Activated T-helper 17 cell treated with anti-CD3 and anti-CD28 coated beads, Interleukin-2, amount 50 U/mL, for 72 hours (primary cell): ENCODE measurements at regions not wholly inside any gene's neighbourhood (a gene's known extent, or its start where the extent isn't known, plus 50 kb on each side); places are given as distances from the start of the nearest gene placed in this dataset.
A peak's percentile ranks its signal among the peaks of the same experiment; 100 is the strongest.

Experiments
- ATAC-seq: fragments of 150-1000 bp; cut with Tn5 transposase; replicated peaks from 2 replicates; pipeline ENCODE4 v1.10.0; 2021; ENCODE audit warnings: mild to moderate bottlenecking, moderate library complexity
- H3K27ac Mint-ChIP-seq: one replicate; pipeline ENCODE4 v1.8.0; 2022; ENCODE audit warnings: mixed read lengths
- H3K27me3 Mint-ChIP-seq: one replicate; pipeline ENCODE4 v1.8.0; 2022; ENCODE audit warnings: mixed read lengths
- H3K36me3 Mint-ChIP-seq: one replicate; pipeline ENCODE4 v1.8.0; 2022; ENCODE audit warnings: low read depth, mild to moderate bottlenecking, mixed read lengths
- H3K4me1 Mint-ChIP-seq: one replicate; pipeline ENCODE4 v1.8.0; 2022; ENCODE audit warnings: mixed read lengths
- H3K4me3 Mint-ChIP-seq: one replicate; pipeline ENCODE4 v1.8.0; 2022; ENCODE audit warnings: mild to moderate bottlenecking, mixed read lengths
- H3K9me3 Mint-ChIP-seq: one replicate; pipeline ENCODE4 v1.8.0; 2022; ENCODE audit warnings: mixed read lengths

GRCh38 chr16:26189536-26189935 is 497.8 kb downstream of the HS3ST4 start:
- no peaks in the 10 kb centered on the region for H3K4me1 Mint-ChIP-seq
- no peak for ATAC-seq
- peaks cover 20% of the 10 kb centered on the region for H3K27me3 Mint-ChIP-seq
- H3K36me3 Mint-ChIP-seq = no peaks in the 10 kb centered on the region
- H3K4me3 Mint-ChIP-seq = no peak overlapping the region
- peaks cover 4% of the 10 kb centered on the region for H3K9me3 Mint-ChIP-seq
- no peak overlapping the region for H3K27ac Mint-ChIP-seq

DNA sequence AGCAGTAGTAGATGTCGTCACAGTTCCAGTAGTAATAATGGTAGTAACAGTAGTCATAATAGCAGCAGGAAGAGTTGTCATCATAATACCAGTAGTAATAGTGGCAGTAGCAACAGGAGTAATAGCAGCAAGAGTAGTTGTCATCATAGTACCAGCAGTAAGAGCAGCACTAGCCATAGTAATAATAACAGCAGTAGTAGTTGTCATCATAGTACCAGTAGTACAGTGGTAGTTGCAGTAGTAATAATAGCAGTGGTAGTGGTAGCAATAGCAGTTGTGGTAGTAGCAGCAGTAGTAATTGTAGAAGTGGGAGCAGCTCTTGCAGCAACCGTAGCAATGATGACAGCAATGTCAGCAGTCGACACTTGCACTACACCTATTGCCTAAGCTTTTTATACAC is 502.8 kb downstream of the HS3ST4 start:
- Mint-ChIP-seq H3K4me1 (no peaks in the 10 kb centered on the region), H3K36me3 (no peaks in the 10 kb centered on the region), H3K27me3 (peaks cover 9% of the 10 kb centered on the region), H3K27ac (no peak overlapping the region), H3K4me3 (no peak overlapping the region), H3K9me3 (peaks cover 4% of the 10 kb centered on the region)
- ATAC-seq = no peak

- no peak overlapping the region for H3K4me3 Mint-ChIP-seq
- no peaks in the 10 kb centered on the region for H3K4me1 Mint-ChIP-seq
- ATAC-seq = peak; percentile 44
- H3K36me3 Mint-ChIP-seq = no peaks in the 10 kb centered on the region
- H3K27me3 Mint-ChIP-seq = peaks cover 8% of the 10 kb centered on the region
- H3K9me3 Mint-ChIP-seq = peaks cover 4% of the 10 kb centered on the region
- no peak overlapping the region for H3K27ac Mint-ChIP-seq
Observed at GRCh38 chr16:26195225-26195624, 503.5 kb downstream of the HS3ST4 start.

GRCh38 chr16:26196310-26196709 is 504.6 kb downstream of the HS3ST4 start:
- peaks cover under 1% of the 10 kb centered on the region for H3K9me3 Mint-ChIP-seq
- no peak overlapping the region for H3K4me3 Mint-ChIP-seq
- H3K27me3 Mint-ChIP-seq = peaks cover 7% of the 10 kb centered on the region
- H3K36me3 Mint-ChIP-seq = no peaks in the 10 kb centered on the region
- H3K27ac Mint-ChIP-seq = no peak overlapping the region
- no peaks in the 10 kb centered on the region for H3K4me1 Mint-ChIP-seq
- ATAC-seq = no peak

DNA sequence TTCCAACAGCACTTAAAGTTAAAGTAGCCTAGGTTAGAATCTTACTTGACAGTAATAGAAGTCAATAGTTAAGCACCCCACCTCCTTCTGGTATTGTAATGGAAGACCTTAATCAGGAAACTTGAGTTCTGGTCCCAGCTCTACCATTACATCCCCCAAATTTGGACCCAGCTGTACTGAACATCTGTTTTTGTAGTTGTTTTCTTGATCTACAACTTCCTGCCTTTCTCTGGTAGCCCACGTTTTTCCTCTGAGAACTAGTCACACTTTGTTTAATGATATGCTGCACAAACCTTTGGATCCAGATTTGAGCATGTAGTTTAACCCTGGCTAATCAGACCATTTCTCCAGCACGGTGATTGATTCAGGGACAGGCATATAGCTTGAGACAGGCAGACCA is 505.0 kb downstream of the HS3ST4 start:
- H3K27ac Mint-ChIP-seq = no peak overlapping the region
- no peaks in the 10 kb centered on the region for H3K9me3 Mint-ChIP-seq
- no peaks in the 10 kb centered on the region for H3K4me1 Mint-ChIP-seq
- H3K4me3 Mint-ChIP-seq = no peak overlapping the region
- no peak for ATAC-seq
- no peaks in the 10 kb centered on the region for H3K36me3 Mint-ChIP-seq
- peaks cover 5% of the 10 kb centered on the region for H3K27me3 Mint-ChIP-seq

- H3K27me3 Mint-ChIP-seq = peaks cover 6% of the 10 kb centered on the region
- no peak overlapping the region for H3K4me3 Mint-ChIP-seq
- no peak overlapping the region for H3K27ac Mint-ChIP-seq
- no peaks in the 10 kb centered on the region for H3K9me3 Mint-ChIP-seq
- no peak for ATAC-seq
- no peaks in the 10 kb centered on the region for H3K4me1 Mint-ChIP-seq
- H3K36me3 Mint-ChIP-seq = no peaks in the 10 kb centered on the region
Observed at GRCh38 chr16:26197707-26198106, 505.9 kb downstream of the HS3ST4 start.

DNA sequence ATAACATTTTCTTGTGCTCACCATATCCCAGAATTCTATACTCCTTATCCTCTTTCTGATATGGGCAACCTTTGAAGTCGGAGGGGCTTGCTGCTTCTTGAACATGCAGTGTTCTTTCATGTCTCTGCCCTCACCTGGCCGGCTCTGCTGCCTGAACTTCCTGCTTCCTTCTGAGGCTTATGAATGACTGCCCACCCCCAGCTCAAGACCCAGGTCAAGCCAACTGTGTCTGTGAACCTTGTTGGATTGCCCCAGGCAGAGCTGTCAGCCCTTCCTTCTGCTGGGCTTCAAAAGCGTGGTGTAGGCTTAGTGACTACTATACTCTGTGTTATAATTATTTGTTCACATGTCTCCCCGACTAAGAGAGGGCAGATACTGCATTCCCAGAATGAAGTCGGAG is 506.5 kb downstream of the HS3ST4 start:
- Mint-ChIP-seq H3K4me1 (no peaks in the 10 kb centered on the region), H3K9me3 (peaks cover 2% of the 10 kb centered on the region), H3K27me3 (peaks cover 11% of the 10 kb centered on the region), H3K36me3 (no peaks in the 10 kb centered on the region), H3K27ac (no peak overlapping the region), H3K4me3 (no peak overlapping the region)
- ATAC-seq = no peak

- ATAC-seq = peak; percentile 68
- no peak overlapping the region for H3K27ac Mint-ChIP-seq
- peaks cover 13% of the 10 kb centered on the region for H3K27me3 Mint-ChIP-seq
Observed at GRCh38 chr16:26204138-26204537, 512.4 kb downstream of the HS3ST4 start.

DNA sequence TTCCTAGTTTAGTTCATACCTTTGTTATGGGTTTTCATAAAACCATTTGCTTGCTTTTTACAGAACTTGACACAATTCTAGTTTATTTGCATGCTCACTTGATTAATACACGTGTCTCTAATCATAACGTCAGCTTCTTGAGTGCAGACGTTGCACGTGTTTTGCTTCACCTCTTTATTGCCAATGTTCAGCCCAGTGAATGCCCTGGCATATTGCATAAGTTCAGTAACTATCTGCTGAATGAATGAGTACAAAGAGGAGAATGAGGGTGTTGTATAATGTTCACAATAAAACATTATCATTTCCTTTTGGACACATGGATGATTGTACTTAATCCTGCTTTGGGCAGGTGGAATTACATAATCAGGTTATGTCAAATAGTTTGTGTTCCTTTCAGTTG is 519.8 kb downstream of the HS3ST4 start:
- Mint-ChIP-seq H3K4me1 (no peaks in the 10 kb centered on the region), H3K27me3 (peaks cover 12% of the 10 kb centered on the region), H3K27ac (no peak overlapping the region), H3K9me3 (peaks cover 5% of the 10 kb centered on the region), H3K4me3 (no peak overlapping the region), H3K36me3 (no peaks in the 10 kb centered on the region)
- no peak for ATAC-seq

More at GRCh38 chr16:26204138-26204537, 512.4 kb downstream of the HS3ST4 start:
- peaks cover 4% of the 10 kb centered on the region for H3K9me3 Mint-ChIP-seq
- no peaks in the 10 kb centered on the region for H3K4me1 Mint-ChIP-seq
- H3K4me3 Mint-ChIP-seq = no peak overlapping the region
- no peaks in the 10 kb centered on the region for H3K36me3 Mint-ChIP-seq

DNA sequence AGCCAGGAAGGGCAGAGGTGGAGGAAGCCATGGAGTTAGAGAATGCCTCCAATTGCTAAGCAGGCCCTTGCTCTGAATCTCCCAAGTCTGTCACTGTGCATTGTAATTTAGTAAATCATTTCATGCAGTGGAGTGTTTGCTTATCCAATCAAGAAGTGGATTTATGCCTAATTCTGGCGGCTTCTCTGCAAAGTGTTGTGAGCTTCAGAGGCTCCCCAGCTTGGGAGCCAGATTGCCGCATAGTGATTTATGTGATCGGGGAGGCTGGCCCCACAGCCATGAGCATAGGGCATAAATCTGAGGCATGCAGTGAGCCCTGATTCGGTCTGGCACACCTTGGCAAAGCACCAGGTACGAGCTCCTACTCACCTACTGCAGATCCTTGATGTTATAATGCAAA is 520.8 kb downstream of the HS3ST4 start:
- Mint-ChIP-seq H3K36me3 (no peaks in the 10 kb centered on the region), H3K27me3 (peaks cover 12% of the 10 kb centered on the region), H3K4me1 (no peaks in the 10 kb centered on the region), H3K9me3 (peaks cover 5% of the 10 kb centered on the region), H3K27ac (no peak overlapping the region), H3K4me3 (no peak overlapping the region)
- no peak for ATAC-seq

- Mint-ChIP-seq H3K27me3 (peaks cover 21% of the 10 kb centered on the region), H3K4me3 (no peak overlapping the region), H3K27ac (no peak overlapping the region), H3K9me3 (peaks cover 5% of the 10 kb centered on the region), H3K4me1 (no peaks in the 10 kb centered on the region), H3K36me3 (no peaks in the 10 kb centered on the region)
- ATAC-seq = no peak
Observed at GRCh38 chr16:26214581-26215174, 522.9 kb downstream of the HS3ST4 start.

DNA sequence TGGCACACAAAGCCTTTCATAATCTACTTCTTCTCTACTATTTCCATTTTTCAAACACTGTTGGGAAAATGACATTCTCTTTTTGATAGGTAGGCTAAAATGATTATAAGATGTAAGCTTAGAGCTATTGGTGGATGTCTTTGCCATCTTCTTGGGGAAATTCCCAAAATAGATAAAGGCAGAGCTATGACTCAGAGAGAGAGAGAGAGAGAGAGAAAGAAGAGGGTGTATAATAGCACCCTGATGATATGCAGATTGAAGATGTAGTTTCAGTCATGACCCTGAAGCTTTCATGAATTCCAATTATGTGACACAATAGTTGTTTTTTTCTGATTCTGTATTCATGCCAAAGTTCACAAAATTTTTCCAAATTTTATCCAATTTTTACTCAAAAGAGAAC is 529.1 kb downstream of the HS3ST4 start:
- Mint-ChIP-seq H3K27ac (no peak overlapping the region), H3K36me3 (no peaks in the 10 kb centered on the region), H3K4me3 (no peak overlapping the region), H3K27me3 (peaks cover 21% of the 10 kb centered on the region), H3K4me1 (no peaks in the 10 kb centered on the region), H3K9me3 (no peaks in the 10 kb centered on the region)
- ATAC-seq = peak; percentile 38

- H3K27ac Mint-ChIP-seq = no peak overlapping the region
- no peaks in the 10 kb centered on the region for H3K36me3 Mint-ChIP-seq
- no peaks in the 10 kb centered on the region for H3K4me1 Mint-ChIP-seq
- H3K27me3 Mint-ChIP-seq = peaks cover 13% of the 10 kb centered on the region
- no peak overlapping the region for H3K4me3 Mint-ChIP-seq
- ATAC-seq = no peak
- no peaks in the 10 kb centered on the region for H3K9me3 Mint-ChIP-seq
Observed at GRCh38 chr16:26231647-26232046, 539.9 kb downstream of the HS3ST4 start.

GRCh38 chr16:26240807-26241206 is 549.0 kb downstream of the HS3ST4 start:
- Mint-ChIP-seq H3K4me3 (no peak overlapping the region), H3K36me3 (no peaks in the 10 kb centered on the region), H3K4me1 (no peaks in the 10 kb centered on the region), H3K27me3 (peaks cover 31% of the 10 kb centered on the region), H3K27ac (no peak overlapping the region), H3K9me3 (peaks cover 16% of the 10 kb centered on the region)
- ATAC-seq = no peak

DNA sequence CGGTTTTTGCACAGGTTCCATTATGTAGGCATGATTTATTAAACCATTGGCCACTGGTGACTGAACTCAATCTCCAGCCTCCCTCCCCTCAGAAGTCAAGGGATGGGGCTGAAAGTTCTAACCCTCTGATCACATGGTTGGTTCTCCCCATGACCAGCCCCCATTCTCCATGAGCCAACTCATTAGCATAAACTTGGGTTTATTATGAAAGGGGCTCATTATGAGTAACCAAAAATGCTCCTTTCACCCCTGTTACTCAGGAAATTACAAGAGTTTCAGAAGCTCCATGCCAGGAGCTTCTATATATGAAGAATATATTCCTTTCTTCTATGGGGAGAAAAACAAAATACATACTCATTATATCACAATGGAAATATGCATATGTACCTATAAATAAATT is 555.3 kb downstream of the HS3ST4 start:
- no peak for ATAC-seq
- no peak overlapping the region for H3K27ac Mint-ChIP-seq

DNA sequence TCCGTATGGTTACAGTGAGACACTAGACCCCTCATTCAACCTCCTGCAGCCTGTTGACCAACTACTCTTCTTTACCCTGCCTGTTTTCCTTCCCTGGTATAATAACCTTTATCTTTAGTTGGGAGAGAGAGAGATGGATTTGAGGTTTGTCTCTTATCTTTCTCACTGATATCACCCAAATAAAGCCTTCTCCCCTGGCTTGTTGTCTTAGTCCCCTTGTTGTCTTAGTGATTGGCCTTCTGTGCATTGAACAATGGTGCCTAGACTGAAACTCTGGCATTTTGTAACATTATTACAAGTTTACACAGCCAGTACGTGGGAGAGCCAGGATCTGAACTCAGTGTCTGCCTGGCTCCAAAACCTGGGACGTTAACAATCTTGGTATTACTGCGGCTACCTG is 560.8 kb downstream of the HS3ST4 start:
- no peak for ATAC-seq
- Mint-ChIP-seq H3K4me3 (no peak overlapping the region), H3K27me3 (peaks cover 17% of the 10 kb centered on the region)

More for the DNA sequence above, 555.3 kb downstream of the HS3ST4 start:
- Mint-ChIP-seq H3K4me3 (no peak overlapping the region), H3K9me3 (peaks cover 18% of the 10 kb centered on the region), H3K4me1 (no peaks in the 10 kb centered on the region), H3K36me3 (no peaks in the 10 kb centered on the region), H3K27me3 (peaks cover 13% of the 10 kb centered on the region)

More for the DNA sequence above, 560.8 kb downstream of the HS3ST4 start:
- no peaks in the 10 kb centered on the region for H3K4me1 Mint-ChIP-seq
- H3K27ac Mint-ChIP-seq = no peak overlapping the region
- H3K9me3 Mint-ChIP-seq = peaks cover 15% of the 10 kb centered on the region
- no peaks in the 10 kb centered on the region for H3K36me3 Mint-ChIP-seq
